B cell (primary cell): ENCODE measurements at regions not wholly inside any gene's neighbourhood (a gene's known extent, or its start where the extent isn't known, plus 50 kb on each side); places are given as distances from the start of the nearest gene placed in this dataset.

Experiments used
- CTCF ChIP-seq: fragments of 200-600 bp; IDR thresholded peaks from one replicate; pipeline ENCODE4 v1.8.0; 2022; ENCODE audit warnings: antibody characterized with exemption, mild to moderate bottlenecking
- EZH2 ChIP-seq: IDR thresholded peaks from 2 replicates; pipeline ENCODE4 v1.6.1; 2012; ENCODE audit warnings: borderline replicate concordance, low read depth, mild to moderate bottlenecking, moderate library complexity, low read length; ENCODE audit not compliant: insufficient read depth, poor library complexity, severe bottlenecking

GRCh38 chr13:74424455-74424854 lies 290.3 kb upstream of the KLF12 start:
- no peak for TF ChIP-seq CTCF
- TF ChIP-seq EZH2 = no peak
